ENCODE measurements at regions not wholly inside any gene's neighbourhood (a gene's known extent, or its start where the extent isn't known, plus 50 kb on each side); places are given as distances from the start of the nearest gene placed in this dataset.
"Not testable (repeated sequence)": the region's sequence is repeated elsewhere in the genome, so short reads cannot be mapped to it uniquely, and the experiment has no call there.

GRCh38 chr15:62641825-62642224 is 400.7 kb upstream of the TPM1 start:
- H3K36me3 Mint-ChIP-seq, result no peaks in the 10 kb centered on the region
- H3K27ac Mint-ChIP-seq, result no peak overlapping the region
- H3K9me3 Mint-ChIP-seq, result no peaks in the 10 kb centered on the region
- DNase-seq (ENCODE audit: low spot score in 2 of 2) (no peak), ATAC-seq (no peak)

- no peak for ATAC-seq
- Mint-ChIP-seq H3K27ac (no peak overlapping the region), H3K9me3 (no peaks in the 10 kb centered on the region), H3K36me3 (no peaks in the 10 kb centered on the region)
- DNase-seq (ENCODE audit: low spot score in 2 of 2), result no peak
Measured at GRCh38 chr15:62643572-62643971, 399.0 kb upstream of the TPM1 start.

- Mint-ChIP-seq H3K36me3 (no peaks in the 10 kb centered on the region), H3K27ac (no peak overlapping the region), H3K9me3 (no peaks in the 10 kb centered on the region)
- DNase-seq (ENCODE audit: low spot score in 2 of 2) (no peak), ATAC-seq (no peak)
Measured at GRCh38 chr15:62644216-62644888, 398.2 kb upstream of the TPM1 start.

GRCh38 chr15:62644889-62645742 is 397.4 kb upstream of the TPM1 start:
- Mint-ChIP-seq H3K36me3 (no peaks in the 10 kb centered on the region), H3K9me3 (no peaks in the 10 kb centered on the region), H3K27ac (no peak overlapping the region)
- no peak for ATAC-seq
- no peak for DNase-seq (ENCODE audit: low spot score in 2 of 2)

- Mint-ChIP-seq H3K27ac (no peak overlapping the region), H3K9me3 (no peaks in the 10 kb centered on the region), H3K36me3 (no peaks in the 10 kb centered on the region)
- no peak for ATAC-seq
- no peak for DNase-seq (ENCODE audit: low spot score in 2 of 2)
Measured at GRCh38 chr15:62647202-62647842, 395.2 kb upstream of the TPM1 start.

- DNase-seq (ENCODE audit: low spot score in 2 of 2) (no peak), ATAC-seq (no peak)
- Mint-ChIP-seq H3K36me3 (no peaks in the 10 kb centered on the region), H3K9me3 (no peaks in the 10 kb centered on the region), H3K27ac (no peak overlapping the region)
Measured at GRCh38 chr15:62647843-62648505, 394.6 kb upstream of the TPM1 start.

GRCh38 chr15:62648954-62649353 is 393.6 kb upstream of the TPM1 start:
- no peaks in the 10 kb centered on the region for H3K9me3 Mint-ChIP-seq
- no peak overlapping the region for H3K27ac Mint-ChIP-seq
- H3K36me3 Mint-ChIP-seq, result no peaks in the 10 kb centered on the region
- DNase-seq (ENCODE audit: low spot score in 2 of 2) (no peak), ATAC-seq (no peak)

GRCh38 chr15:62649793-62650420 is 392.6 kb upstream of the TPM1 start:
- no peak overlapping the region for H3K27ac Mint-ChIP-seq
- peak in 1 of 2 donors; percentile 62 for ATAC-seq
- H3K9me3 Mint-ChIP-seq, result no peaks in the 10 kb centered on the region
- DNase-seq (ENCODE audit: low spot score in 2 of 2), result peak in 1 of 2 donors; percentile 34
- no peaks in the 10 kb centered on the region for H3K36me3 Mint-ChIP-seq

GRCh38 chr15:62653122-62653521 is 389.4 kb upstream of the TPM1 start:
- ATAC-seq (no peak), DNase-seq (ENCODE audit: low spot score in 2 of 2) (no peak)
- Mint-ChIP-seq H3K9me3 (no peaks in the 10 kb centered on the region), H3K27ac (no peak overlapping the region), H3K36me3 (no peaks in the 10 kb centered on the region)

- no peak for DNase-seq (ENCODE audit: low spot score in 2 of 2)
- no peaks in the 10 kb centered on the region for H3K9me3 Mint-ChIP-seq
- no peak for ATAC-seq
- H3K27ac Mint-ChIP-seq, result no peak overlapping the region
- H3K36me3 Mint-ChIP-seq, result no peaks in the 10 kb centered on the region
Measured at GRCh38 chr15:62656071-62656470, 386.5 kb upstream of the TPM1 start.

- not testable (repeated sequence) for DNase-seq (ENCODE audit: low spot score in 2 of 2); ATAC-seq; H3K9me3 Mint-ChIP-seq; H3K36me3 Mint-ChIP-seq; H3K27ac Mint-ChIP-seq
Measured at GRCh38 chr15:62657501-62657900, 385.0 kb upstream of the TPM1 start.

GRCh38 chr15:62658498-62658897 is 384.0 kb upstream of the TPM1 start:
- DNase-seq (ENCODE audit: low spot score in 2 of 2) (no peak), ATAC-seq (peak; percentile 40 to 56)
- H3K27ac Mint-ChIP-seq, result no peak overlapping the region
- H3K36me3 Mint-ChIP-seq, result no peaks in the 10 kb centered on the region
- no peaks in the 10 kb centered on the region for H3K9me3 Mint-ChIP-seq

GRCh38 chr15:62663547-62663946 is 379.0 kb upstream of the TPM1 start:
- DNase-seq (ENCODE audit: low spot score in 2 of 2) (no peak), ATAC-seq (no peak)
- no peaks in the 10 kb centered on the region for H3K36me3 Mint-ChIP-seq
- no peaks in the 10 kb centered on the region for H3K9me3 Mint-ChIP-seq
- H3K27ac Mint-ChIP-seq, result no peak overlapping the region

GRCh38 chr15:62665449-62665848 is 377.1 kb upstream of the TPM1 start:
- DNase-seq (ENCODE audit: low spot score in 2 of 2), result no peak
- H3K9me3 Mint-ChIP-seq, result no peaks in the 10 kb centered on the region
- ATAC-seq, result no peak
- no peak overlapping the region for H3K27ac Mint-ChIP-seq
- H3K36me3 Mint-ChIP-seq, result no peaks in the 10 kb centered on the region

GRCh38 chr15:62666046-62666445 is 376.5 kb upstream of the TPM1 start:
- Mint-ChIP-seq H3K9me3 (no peaks in the 10 kb centered on the region), H3K27ac (no peak overlapping the region), H3K36me3 (no peaks in the 10 kb centered on the region)
- no peak for ATAC-seq
- DNase-seq (ENCODE audit: low spot score in 2 of 2), result no peak

- ATAC-seq (no peak), DNase-seq (ENCODE audit: low spot score in 2 of 2) (no peak)
- Mint-ChIP-seq H3K9me3 (no peaks in the 10 kb centered on the region), H3K36me3 (no peaks in the 10 kb centered on the region), H3K27ac (no peak overlapping the region)
Measured at GRCh38 chr15:62672268-62672667, 370.3 kb upstream of the TPM1 start.

GRCh38 chr15:62676891-62677290 is 365.7 kb upstream of the TPM1 start:
- no peak for ATAC-seq
- Mint-ChIP-seq H3K9me3 (no peaks in the 10 kb centered on the region), H3K27ac (no peak overlapping the region), H3K36me3 (no peaks in the 10 kb centered on the region)
- DNase-seq (ENCODE audit: low spot score in 2 of 2), result no peak
